A549 (cell line): ENCODE measurements at regions not wholly inside any gene's neighbourhood (a gene's known extent, or its start where the extent isn't known, plus 50 kb on each side); places are given as distances from the start of the nearest gene placed in this dataset.

Source experiments
- CHD2 ChIP-seq: fragments of 150-350 bp; IDR thresholded peaks from 2 replicates; pipeline ENCODE4 v1.6.1; 2014; ENCODE audit warnings: low read length; ENCODE audit not compliant: partially characterized antibody
- CHD4 ChIP-seq: fragments of 200-600 bp; sonication (generic); IDR thresholded peaks from 2 replicates; pipeline ENCODE4 v1.6.1; 2016; ENCODE audit warnings: antibody characterized with exemption, mild to moderate bottlenecking, borderline replicate concordance
- EP300 ChIP-seq, 2 experiments: fragments of >200 bp; sonication (Bioruptor Twin); formaldehyde crosslinking; IDR thresholded peaks; 2 replicates in 1 of 2; 3 replicates in 1 of 2; pipeline ENCODE4 v1.6.1; 2016 to 2017
- HDAC2 ChIP-seq: fragments of 200-600 bp; sonication (generic); IDR thresholded peaks from 2 replicates; pipeline ENCODE4 v1.6.1; 2016
- JUNB ChIP-seq: fragments of >200 bp; sonication (Bioruptor Twin); formaldehyde crosslinking; IDR thresholded peaks from 2 replicates; pipeline ENCODE4 v1.6.1; 2016
- KDM1A ChIP-seq: fragments of 200-600 bp; sonication (generic); IDR thresholded peaks from 2 replicates; pipeline ENCODE4 v1.6.1; 2016; ENCODE audit warnings: low read depth, mild to moderate bottlenecking
- POLR2A ChIP-seq: IDR thresholded peaks from 2 replicates; pipeline ENCODE4 v1.6.1; 2012; ENCODE audit warnings: mild to moderate bottlenecking, low read length
- POLR2AphosphoS2 ChIP-seq: conservative IDR thresholded peaks from 2 replicates; pipeline ENCODE4 v1.6.1; 2012; ENCODE audit warnings: low read length, improper control_type of control experiment, inconsistent platforms
- RCOR1 ChIP-seq: fragments of 150-350 bp; IDR thresholded peaks from 2 replicates; pipeline ENCODE4 v1.6.1; 2014; ENCODE audit warnings: antibody characterized with exemption, low read length, low read depth
- RFX5 ChIP-seq: fragments of 450-650 bp; IDR thresholded peaks from 2 replicates; pipeline ENCODE4 v1.7.1; 2014; ENCODE audit warnings: antibody characterized with exemption, mild to moderate bottlenecking, moderate library complexity
- SREBF2 ChIP-seq: fragments of 450-650 bp; IDR thresholded peaks from 2 replicates; pipeline ENCODE4 v1.6.1; 2014; ENCODE audit warnings: mild to moderate bottlenecking, moderate library complexity
- TF ChIP-seq, protein P1 (sequence below): fragments of >200 bp; sonication (Bioruptor Twin); formaldehyde crosslinking; IDR thresholded peaks from 3 replicates; pipeline ENCODE4 v1.5.1; 2016
- TF ChIP-seq, protein P2 (sequence below): fragments of >200 bp; sonication (Bioruptor Twin); formaldehyde crosslinking; IDR thresholded peaks from 2 replicates; pipeline ENCODE4 v1.6.1; 2016
- TF ChIP-seq, protein P3 (sequence below): IDR thresholded peaks from 2 replicates; pipeline ENCODE4 v1.6.1; 2012

DNA sequence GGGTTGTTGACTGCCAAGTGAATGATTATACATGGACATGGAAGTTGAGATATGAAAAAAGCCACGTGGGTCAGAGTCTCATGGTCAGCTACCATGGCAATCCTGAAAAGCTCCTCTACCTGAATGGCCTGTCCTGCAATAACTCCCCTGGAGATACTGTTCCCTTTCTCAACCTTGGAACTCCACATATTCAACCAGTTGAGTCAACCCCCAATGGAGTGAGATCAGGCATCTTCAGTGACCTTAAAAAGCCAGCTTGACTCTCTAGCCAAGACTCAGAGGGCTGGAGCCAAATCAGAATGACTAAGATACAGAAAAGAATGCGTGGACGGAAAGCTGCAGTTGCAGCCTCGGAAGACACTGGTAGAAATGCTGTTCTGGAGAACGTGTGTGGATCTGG, 341.3 kb downstream of the FOXA2 start:
- TF ChIP-seq CHD2 (no peak), RFX5 (no peak), JUNB (no peak), POLR2A (no peak), HDAC2 (no peak), CHD4 (no peak), RCOR1 (no peak), POLR2AphosphoS2 (no peak), EP300 (IDR thresholded peaks at IDR 0.05) (no peak), SREBF2 (no peak), KDM1A (no peak)
- TF ChIP-seq, protein P1, sequence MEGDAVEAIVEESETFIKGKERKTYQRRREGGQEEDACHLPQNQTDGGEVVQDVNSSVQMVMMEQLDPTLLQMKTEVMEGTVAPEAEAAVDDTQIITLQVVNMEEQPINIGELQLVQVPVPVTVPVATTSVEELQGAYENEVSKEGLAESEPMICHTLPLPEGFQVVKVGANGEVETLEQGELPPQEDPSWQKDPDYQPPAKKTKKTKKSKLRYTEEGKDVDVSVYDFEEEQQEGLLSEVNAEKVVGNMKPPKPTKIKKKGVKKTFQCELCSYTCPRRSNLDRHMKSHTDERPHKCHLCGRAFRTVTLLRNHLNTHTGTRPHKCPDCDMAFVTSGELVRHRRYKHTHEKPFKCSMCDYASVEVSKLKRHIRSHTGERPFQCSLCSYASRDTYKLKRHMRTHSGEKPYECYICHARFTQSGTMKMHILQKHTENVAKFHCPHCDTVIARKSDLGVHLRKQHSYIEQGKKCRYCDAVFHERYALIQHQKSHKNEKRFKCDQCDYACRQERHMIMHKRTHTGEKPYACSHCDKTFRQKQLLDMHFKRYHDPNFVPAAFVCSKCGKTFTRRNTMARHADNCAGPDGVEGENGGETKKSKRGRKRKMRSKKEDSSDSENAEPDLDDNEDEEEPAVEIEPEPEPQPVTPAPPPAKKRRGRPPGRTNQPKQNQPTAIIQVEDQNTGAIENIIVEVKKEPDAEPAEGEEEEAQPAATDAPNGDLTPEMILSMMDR: no peak
- TF ChIP-seq, protein P2, sequence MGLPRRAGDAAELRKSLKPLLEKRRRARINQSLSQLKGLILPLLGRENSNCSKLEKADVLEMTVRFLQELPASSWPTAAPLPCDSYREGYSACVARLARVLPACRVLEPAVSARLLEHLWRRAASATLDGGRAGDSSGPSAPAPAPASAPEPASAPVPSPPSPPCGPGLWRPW: no peak
- TF ChIP-seq, protein P3, sequence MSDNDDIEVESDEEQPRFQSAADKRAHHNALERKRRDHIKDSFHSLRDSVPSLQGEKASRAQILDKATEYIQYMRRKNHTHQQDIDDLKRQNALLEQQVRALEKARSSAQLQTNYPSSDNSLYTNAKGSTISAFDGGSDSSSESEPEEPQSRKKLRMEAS: no peak
